Adrenal gland (tissue), 9 donors: ENCODE measurements at regions not wholly inside any gene's neighbourhood (a gene's known extent, or its start where the extent isn't known, plus 50 kb on each side); places are given as distances from the start of the nearest gene placed in this dataset.

Experiments used
- DNase-seq, 7 donors: peaks; one replicate each; pipeline ENCODE4 v3.0.0-alpha.2; 2019 to 2020
- H3K27ac ChIP-seq, 5 donors: fragments of 200-600 bp; sonication (generic) in 4 of 5; 1 replicate in 3 of 5; 2 replicates in 2 of 5; pipeline versions ENCODE4 v1.5.1 to v1.8.0; 2016 to 2020; ENCODE audit warnings: mild to moderate bottlenecking in 1 of 5
- H3K27me3 ChIP-seq: fragments of 200-600 bp; 2 replicates; pipeline ENCODE4 v1.8.0; 2021
- H3K36me3 ChIP-seq, 2 donors: fragments of 200-600 bp; replicated peaks in 1 of 2; 1 replicate in 1 of 2; 2 replicates in 1 of 2; pipeline versions ENCODE4 v1.5.1 to v1.8.0; 2018 to 2022
- H3K4me1 ChIP-seq, 2 donors: fragments of 200-600 bp; replicated peaks in 1 of 2; 1 replicate in 1 of 2; 2 replicates in 1 of 2; pipeline versions ENCODE4 v1.5.1 to v1.8.0; 2018 to 2021
- H3K4me3 ChIP-seq, 4 donors: fragments of 200-600 bp; sonication (generic) in 3 of 4; one replicate each; pipeline ENCODE4 v1.5.1; 2016 to 2018
- H3K9me3 ChIP-seq, 3 donors: fragments of 200-600 bp; sonication (generic) in 1 of 3; replicated peaks in 1 of 3; 1 replicate in 2 of 3; 2 replicates in 1 of 3; pipeline versions ENCODE4 v1.5.1 to v1.8.0; 2016 to 2021
- CTCF ChIP-seq, 6 experiments: fragments of 450-650 bp in 4 of 6; fragments of 200-600 bp in 2 of 6; sonication (generic) in 1 of 6; IDR thresholded peaks; 1 replicate in 5 of 6; 2 replicates in 1 of 6; pipeline versions ENCODE4 v1.5.1 to v1.8.0; 2016 to 2021; ENCODE audit warnings: antibody characterized with exemption in 6 of 6, mild to moderate bottlenecking in 2 of 6, moderate library complexity in 1 of 6
- POLR2A ChIP-seq, 2 donors: fragments of 450-650 bp; IDR thresholded peaks; one replicate each; pipeline ENCODE4 v1.6.1; 2017; ENCODE audit warnings: antibody characterized with exemption in 2 of 2, mild to moderate bottlenecking in 2 of 2, moderate library complexity in 1 of 2
- WGBS, 4 donors: extraction: QIAGEN DNeasy Blood & Tissue Kit in 2 of 4; methylation state at CpG; one replicate each; pipeline versions ENCODE4 v1.1.5 to v1.1.7; 2013 to 2017; 5-methylcytosine and 5-hydroxymethylcytosine counted together
- intact Hi-C, 2 donors: fragments of 100-400 bp; cut with DNase I; formaldehyde crosslinking; loops; one replicate each; pipeline versions ENCODE4 v1.14.1 to v1.15.0; 2022 to 2023
- donor health status: healthy with polysubstance abuse.
- donor health status: Bipolar disorder and iron deficiency.
- donor health status: DM: yes; HTN: yes; CAD: no.
- donor health status: DM: no; HTN: no; CAD: no.
- donor health status: DM: no; HTN: no; CAD: no.

GRCh38 chr21:31577271-31577670, 82.2 kb upstream of the SOD1 start:
- Histone ChIP-seq H3K4me1 (no peaks in the 10 kb centered on the region), H3K27me3 (no peaks in the 10 kb centered on the region), H3K9me3 (peaks cover 0 to 5% (median 0%) of the 10 kb centered on the region in 3 donors), H3K4me3 (no peak overlapping the region), H3K27ac (no peak overlapping the region), H3K36me3 (no peaks in the 10 kb centered on the region)
- intact Hi-C loops: no loop called here
- DNase-seq: no peak
- TF ChIP-seq POLR2A (IDR thresholded peaks at IDR 0.05): no peak
- no peak for TF ChIP-seq CTCF (IDR thresholded peaks at IDR 0.05)

GRCh38 chr21:31576428-31576827, 83.1 kb upstream of the SOD1 start:
- intact Hi-C loops: no loop called here
- TF ChIP-seq CTCF (IDR thresholded peaks at IDR 0.05): no peak
- TF ChIP-seq POLR2A (IDR thresholded peaks at IDR 0.05): no peak
- H3K4me3 ChIP-seq: no peak overlapping the region
- no peak overlapping the region for H3K27ac ChIP-seq
- no peak for DNase-seq
- no peaks in the 10 kb centered on the region for H3K27me3 ChIP-seq
- H3K36me3 ChIP-seq: no peaks in the 10 kb centered on the region
- peaks cover 0 to 5% (median 0%) of the 10 kb centered on the region in 3 donors for H3K9me3 ChIP-seq
- H3K4me1 ChIP-seq: no peaks in the 10 kb centered on the region
- 57 to 76% (median 68%) methylated on average over 6 of the region's 6 CpGs for WGBS, 4 donors

- Histone ChIP-seq H3K36me3 (no peaks in the 10 kb centered on the region), H3K27me3 (no peaks in the 10 kb centered on the region), H3K27ac (no peak overlapping the region), H3K4me3 (no peak overlapping the region), H3K9me3 (peaks cover 0 to 5% (median 0%) of the 10 kb centered on the region in 3 donors), H3K4me1 (no peaks in the 10 kb centered on the region)
- 88 to 98% (median 91%) methylated on average over 2 of the region's 2 CpGs for WGBS, 4 donors
- no peak for DNase-seq
- no peak for TF ChIP-seq CTCF (IDR thresholded peaks at IDR 0.05)
- TF ChIP-seq POLR2A (IDR thresholded peaks at IDR 0.05): no peak
- intact Hi-C loops: no loop called here
Measured at GRCh38 chr21:31573217-31573616, 86.3 kb upstream of the SOD1 start.

- no peaks in the 10 kb centered on the region for H3K4me1 ChIP-seq
- no peaks in the 10 kb centered on the region for H3K27me3 ChIP-seq
- H3K9me3 ChIP-seq: peaks cover 0 to 5% (median 0%) of the 10 kb centered on the region in 3 donors
- no peak overlapping the region for H3K27ac ChIP-seq
- TF ChIP-seq POLR2A (IDR thresholded peaks at IDR 0.05) (no peak), CTCF (IDR thresholded peaks at IDR 0.05) (no peak)
- no peak overlapping the region for H3K4me3 ChIP-seq
- DNase-seq: no peak
- WGBS, 4 donors: 80 to 90% (median 86%) methylated on average over 4 of the region's 4 CpGs
- no peaks in the 10 kb centered on the region for H3K36me3 ChIP-seq
- intact Hi-C loops: no loop called here
Measured at GRCh38 chr21:31571879-31572278, 87.6 kb upstream of the SOD1 start.
